HEK293T (cell line): ENCODE measurements at regions not wholly inside any gene's neighbourhood (a gene's known extent, or its start where the extent isn't known, plus 50 kb on each side); places are given as distances from the start of the nearest gene placed in this dataset.
"Not testable (repeated sequence)": the region's sequence is repeated elsewhere in the genome, so short reads cannot be mapped to it uniquely, and the experiment has no call there.

Source experiments
- CTCF ChIA-PET: fragments of 350-600 bp; formaldehyde crosslinking; extraction: SDS; loops from one replicate; lab custom pipeline; 2021; ENCODE audit warnings: antibody characterized with exemption, inconsistent platforms; lab: Yijun Ruan, JAX
- POLR2A ChIA-PET: fragments of 350-600 bp; formaldehyde crosslinking; extraction: SDS; loops from one replicate; lab custom pipeline; 2020; ENCODE audit warnings: antibody characterized with exemption, inconsistent platforms; lab: Yijun Ruan, JAX
- DNase-seq: peaks from one replicate; pipeline ENCODE4 v3.0.0; 2012; ENCODE audit warnings: mixed read lengths; ENCODE audit errors: extremely low spot score
- ARNT ChIP-seq: fragments of 450-650 bp; IDR thresholded peaks from 2 replicates; pipeline ENCODE4 v1.6.1; 2017; ENCODE audit warnings: mild to moderate bottlenecking
- BHLHE40 ChIP-seq: fragments of 450-650 bp; IDR thresholded peaks from 2 replicates; pipeline ENCODE4 v1.6.1; 2016; ENCODE audit warnings: mild to moderate bottlenecking, moderate library complexity, borderline replicate concordance
- CTBP1 ChIP-seq: fragments of 450-650 bp; IDR thresholded peaks from 2 replicates; pipeline ENCODE4 v1.6.1; 2016; ENCODE audit warnings: borderline replicate concordance
- ELF4 ChIP-seq: fragments of 450-650 bp; IDR thresholded peaks from 2 replicates; pipeline ENCODE4 v1.6.1; 2017; ENCODE audit warnings: antibody characterized with exemption
- FOXA1 ChIP-seq: fragments of 450-650 bp; IDR thresholded peaks from 2 replicates; pipeline ENCODE4 v1.6.1; 2016; ENCODE audit warnings: mild to moderate bottlenecking
- FOXK2 ChIP-seq: fragments of 450-650 bp; IDR thresholded peaks from 2 replicates; pipeline ENCODE4 v1.6.1; 2016; ENCODE audit warnings: mild to moderate bottlenecking
- FOXM1 ChIP-seq: fragments of 450-650 bp; IDR thresholded peaks from 2 replicates; pipeline ENCODE4 v1.6.1; 2017; ENCODE audit warnings: mild to moderate bottlenecking, borderline replicate concordance
- HDGF ChIP-seq: fragments of 450-650 bp; IDR thresholded peaks from 2 replicates; pipeline ENCODE4 v1.6.1; 2017; ENCODE audit warnings: antibody characterized with exemption, borderline replicate concordance
- L3MBTL2 ChIP-seq: fragments of 450-650 bp; conservative IDR thresholded peaks from 2 replicates; pipeline ENCODE4 v1.6.1; 2016; ENCODE audit warnings: mild to moderate bottlenecking
- LEF1 ChIP-seq: fragments of 450-650 bp; IDR thresholded peaks from 2 replicates; pipeline ENCODE4 v1.6.1; 2017; ENCODE audit warnings: mild to moderate bottlenecking, borderline replicate concordance
- SP1 ChIP-seq: fragments of 450-650 bp; IDR thresholded peaks from 2 replicates; pipeline ENCODE4 v1.6.1; 2017
- SUZ12 ChIP-seq: fragments of 450-650 bp; IDR thresholded peaks from 2 replicates; pipeline ENCODE4 v1.6.1; 2016; ENCODE audit warnings: mild to moderate bottlenecking
- TARDBP ChIP-seq: fragments of 450-650 bp; IDR thresholded peaks from 2 replicates; pipeline ENCODE4 v1.6.1; 2016
- ZNF384 ChIP-seq: fragments of 450-650 bp; IDR thresholded peaks from 2 replicates; pipeline ENCODE4 v1.6.1; 2016
- TF ChIP-seq, protein P1 (sequence below): fragments of 450-650 bp; IDR thresholded peaks from 2 replicates; pipeline ENCODE4 v1.6.1; 2016

DNA sequence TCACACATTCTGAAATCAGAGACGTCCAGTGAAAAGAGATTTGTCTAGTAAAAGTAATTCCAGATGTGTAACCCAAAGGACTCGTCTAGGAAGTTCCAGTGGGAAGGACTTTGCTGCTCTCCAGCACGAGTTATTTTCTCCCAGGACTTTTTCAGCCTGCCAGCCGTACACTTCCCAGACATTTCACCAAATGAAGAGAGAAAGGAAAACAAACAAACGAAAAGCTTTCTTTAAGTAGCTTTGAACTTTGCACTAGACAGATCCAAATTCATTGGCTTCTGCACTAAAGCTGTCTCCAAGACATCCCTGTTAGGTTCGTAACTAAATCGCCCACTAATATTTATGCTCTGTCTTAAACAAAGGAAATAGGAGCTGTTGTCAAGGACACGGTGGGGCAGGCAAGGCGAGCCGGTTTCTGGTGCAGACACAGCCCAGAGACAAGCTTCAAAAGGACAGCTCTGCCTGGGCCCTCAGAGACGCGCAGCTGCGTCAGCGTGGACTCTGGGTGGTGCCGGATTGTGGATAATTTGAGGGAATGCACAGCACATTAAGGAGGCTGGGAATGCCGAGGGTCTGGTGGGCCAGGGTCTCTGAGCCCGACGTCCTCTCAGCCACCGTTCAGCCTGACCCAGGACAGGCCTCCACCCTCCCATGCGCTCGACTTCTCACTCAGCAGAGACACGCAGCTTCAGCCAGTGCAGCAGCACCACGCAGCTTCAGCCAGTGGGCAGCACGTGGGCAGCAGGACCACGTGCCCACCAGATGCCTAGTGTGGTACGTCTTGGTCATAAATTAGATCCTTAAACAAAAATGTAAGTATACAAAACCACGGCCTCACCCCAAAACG, 64.1 kb upstream of the INSIG1 start:
- CTCF ChIA-PET = interaction anchor here (1.1 kb wide), 2 partner anchors 29 to 112 kb away, joined by 3 to 4 read pairs; no protein-coding TSS in a partner anchor
- no peak for TF ChIP-seq FOXA1
- TF ChIP-seq, protein P1, sequence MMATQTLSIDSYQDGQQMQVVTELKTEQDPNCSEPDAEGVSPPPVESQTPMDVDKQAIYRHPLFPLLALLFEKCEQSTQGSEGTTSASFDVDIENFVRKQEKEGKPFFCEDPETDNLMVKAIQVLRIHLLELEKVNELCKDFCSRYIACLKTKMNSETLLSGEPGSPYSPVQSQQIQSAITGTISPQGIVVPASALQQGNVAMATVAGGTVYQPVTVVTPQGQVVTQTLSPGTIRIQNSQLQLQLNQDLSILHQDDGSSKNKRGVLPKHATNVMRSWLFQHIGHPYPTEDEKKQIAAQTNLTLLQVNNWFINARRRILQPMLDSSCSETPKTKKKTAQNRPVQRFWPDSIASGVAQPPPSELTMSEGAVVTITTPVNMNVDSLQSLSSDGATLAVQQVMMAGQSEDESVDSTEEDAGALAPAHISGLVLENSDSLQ = peak; percentile 67; the same call in 1 of the 2 replicates
- TF ChIP-seq SUZ12 = no peak
- no peak for TF ChIP-seq ELF4
- no peak for TF ChIP-seq FOXM1
- peak; percentile 39; the same call in 1 of the 2 replicates for TF ChIP-seq L3MBTL2
- no peak for TF ChIP-seq LEF1
- DNase-seq = no peak
- POLR2A ChIA-PET = interaction anchor here (2.0 kb wide), 1 partner anchor 29 kb away, joined by 5 read pairs; no protein-coding TSS in a partner anchor

DNA sequence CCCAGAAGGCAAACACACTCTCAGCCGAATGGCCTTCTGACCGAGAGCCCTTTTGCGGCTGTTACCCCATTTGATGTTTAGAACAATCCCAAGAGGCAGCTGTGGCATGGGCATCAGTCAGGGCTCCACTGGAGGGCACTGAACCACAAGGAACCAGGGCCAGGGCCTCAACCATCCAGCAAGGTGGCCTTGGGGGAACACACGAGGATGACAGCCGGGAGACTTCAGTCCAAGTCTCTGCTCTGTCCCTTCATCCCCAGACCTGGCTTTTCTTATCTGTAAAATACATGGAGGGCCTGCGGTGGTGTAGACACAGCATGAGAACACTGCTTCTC, 63.6 kb upstream of the INSIG1 start:
- POLR2A ChIA-PET = interaction anchor here (2.0 kb wide), 1 partner anchor 29 kb away, joined by 5 read pairs; no protein-coding TSS in a partner anchor

DNA sequence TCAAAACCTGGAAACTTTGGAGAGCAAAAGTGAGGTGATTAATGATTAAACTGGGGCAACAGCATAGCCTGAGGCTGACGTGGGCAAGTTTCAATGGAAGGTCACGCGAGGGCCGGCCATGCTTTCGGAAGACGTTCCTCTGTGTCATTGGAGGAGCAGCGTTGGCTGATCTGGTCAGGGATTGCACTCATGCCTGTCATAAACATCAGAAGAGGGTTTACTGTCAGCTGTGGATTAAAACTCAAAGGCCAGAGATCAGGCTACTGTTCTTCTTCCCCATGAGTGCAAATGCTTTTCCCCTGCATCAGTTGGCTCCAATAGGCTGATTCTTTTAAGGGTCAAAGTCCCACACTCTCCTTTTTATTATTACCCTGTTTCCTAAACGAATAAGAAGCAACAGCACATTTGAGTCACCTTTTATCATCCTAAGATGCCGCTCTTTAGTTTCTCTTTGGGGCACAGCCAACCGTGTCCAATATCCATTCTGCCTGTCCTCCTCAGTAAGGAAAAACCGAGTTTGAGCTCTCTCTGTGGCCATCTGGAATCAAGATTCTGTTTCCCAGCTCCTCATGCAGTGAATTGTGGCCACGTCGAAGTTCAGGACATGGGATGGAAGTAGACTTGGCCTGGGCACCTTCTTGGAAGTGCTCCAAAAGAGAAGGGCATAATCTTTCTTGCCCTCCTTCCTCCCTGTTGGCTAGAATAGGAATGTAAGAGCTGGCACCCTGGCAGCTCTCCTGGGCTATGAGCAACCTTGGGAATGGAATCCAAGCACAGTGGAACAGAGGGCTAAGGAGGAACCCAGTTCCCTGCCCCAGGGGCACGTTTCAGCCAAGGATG, 62.5 kb upstream of the INSIG1 start:
- POLR2A ChIA-PET = interaction anchor here (1.3 to 2.0 kb wide), 2 partner anchors 30 kb away, joined by 3 to 5 read pairs; no protein-coding TSS in a partner anchor
- CTCF ChIA-PET = no interaction called here
- DNase-seq = no peak
- TF ChIP-seq FOXK2 (no peak), L3MBTL2 (no peak)

More for the DNA sequence above, 63.6 kb upstream of the INSIG1 start:
- DNase-seq = no peak
- CTCF ChIA-PET = interaction anchor here (1.1 kb wide), 2 partner anchors 28 to 111 kb away, joined by 3 to 4 read pairs; no protein-coding TSS in a partner anchor
- TF ChIP-seq HDGF (0 out of 2 replicates have a peak, but pooled peaks have one; percentile 72), TARDBP (no peak), L3MBTL2 (peak; percentile 28)
- TF ChIP-seq, protein P1 = no peak

DNA sequence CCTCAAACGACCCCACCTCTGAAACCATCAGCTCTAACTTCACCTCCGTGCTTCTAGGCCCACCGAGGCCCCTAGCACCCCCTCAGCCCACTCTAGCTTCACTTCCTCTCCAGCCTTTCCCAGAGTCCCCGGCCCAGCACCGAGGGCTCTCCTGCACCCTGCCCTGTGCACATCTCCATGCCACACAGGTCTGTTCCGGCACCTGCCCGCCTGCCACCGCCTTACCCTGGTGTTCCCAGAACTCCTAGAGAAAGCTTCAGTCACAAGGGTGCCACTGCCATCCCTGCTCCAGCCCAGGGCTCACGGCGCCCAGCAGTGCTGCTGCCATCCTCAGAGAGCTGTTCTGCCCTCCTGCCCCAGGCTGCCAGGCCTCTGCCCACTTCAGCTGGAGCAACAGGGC, 61.3 kb upstream of the INSIG1 start:
- CTCF ChIA-PET = no interaction called here
- POLR2A ChIA-PET = interaction anchor here (1.3 kb wide), 1 partner anchor 31 kb away, joined by 3 read pairs; no protein-coding TSS in a partner anchor
- TF ChIP-seq CTBP1 (no peak), HDGF (no peak)
- no peak for DNase-seq

DNA sequence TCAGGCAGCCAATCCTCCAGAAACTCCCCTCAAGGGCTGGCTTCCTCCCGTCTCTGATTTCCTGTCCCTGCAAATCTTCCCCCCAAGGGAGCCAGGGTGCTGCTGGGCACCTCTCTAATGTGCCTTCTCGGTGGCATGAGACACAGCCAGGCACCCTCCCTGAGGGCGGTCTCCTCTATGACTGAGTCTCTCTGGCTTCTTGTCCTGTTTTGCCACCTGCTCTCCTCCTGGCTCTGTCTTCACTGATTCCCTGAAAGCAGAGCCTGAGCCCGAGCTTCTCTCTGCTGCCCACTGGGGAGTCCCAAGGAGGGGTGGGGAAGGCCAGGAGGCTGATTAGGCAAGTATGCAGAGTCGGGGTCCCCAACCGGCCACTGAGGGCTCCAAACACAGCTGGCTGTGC, 60.4 kb upstream of the INSIG1 start:
- TF ChIP-seq L3MBTL2 (no peak), SP1 (no peak), FOXA1 (no peak), TARDBP (no peak), CTBP1 (no peak), ZNF384 (no peak), FOXK2 (no peak), LEF1 (no peak), BHLHE40 (no peak)
- CTCF ChIA-PET = interaction anchor here (0.8 kb wide), 1 partner anchor 25 kb away, joined by 3 read pairs; no protein-coding TSS in a partner anchor
- POLR2A ChIA-PET = no interaction called here
- no peak for DNase-seq

DNA sequence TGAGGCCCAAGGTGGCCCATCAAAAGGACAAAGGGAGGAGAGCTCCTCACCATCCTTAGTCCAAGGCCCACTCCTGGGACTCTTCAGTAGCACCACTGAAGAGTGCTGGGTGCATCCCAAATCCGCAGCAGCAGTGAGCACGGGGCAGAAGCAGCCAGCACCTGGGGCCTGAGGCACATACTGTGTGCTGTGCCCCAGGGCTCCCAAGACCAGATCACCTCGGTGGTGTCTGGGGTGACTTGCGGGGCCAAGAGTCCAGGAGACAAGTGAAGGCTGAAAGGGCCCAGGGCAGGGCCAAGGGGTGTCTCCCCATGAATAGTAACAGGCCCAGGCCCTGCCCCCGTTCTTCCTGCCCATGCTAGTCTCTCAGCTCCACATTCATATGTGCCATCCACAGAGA, 59.9 kb upstream of the INSIG1 start:
- ChIA-PET CTCF (interaction anchor here (0.8 kb wide), 1 partner anchor 26 kb away, joined by 3 read pairs; no protein-coding TSS in a partner anchor), POLR2A (no interaction called here)
- no peak for DNase-seq
- TF ChIP-seq BHLHE40 (no peak), ARNT (no peak), LEF1 (no peak), L3MBTL2 (no peak), HDGF (no peak), SUZ12 (no peak), ELF4 (no peak)

DNA sequence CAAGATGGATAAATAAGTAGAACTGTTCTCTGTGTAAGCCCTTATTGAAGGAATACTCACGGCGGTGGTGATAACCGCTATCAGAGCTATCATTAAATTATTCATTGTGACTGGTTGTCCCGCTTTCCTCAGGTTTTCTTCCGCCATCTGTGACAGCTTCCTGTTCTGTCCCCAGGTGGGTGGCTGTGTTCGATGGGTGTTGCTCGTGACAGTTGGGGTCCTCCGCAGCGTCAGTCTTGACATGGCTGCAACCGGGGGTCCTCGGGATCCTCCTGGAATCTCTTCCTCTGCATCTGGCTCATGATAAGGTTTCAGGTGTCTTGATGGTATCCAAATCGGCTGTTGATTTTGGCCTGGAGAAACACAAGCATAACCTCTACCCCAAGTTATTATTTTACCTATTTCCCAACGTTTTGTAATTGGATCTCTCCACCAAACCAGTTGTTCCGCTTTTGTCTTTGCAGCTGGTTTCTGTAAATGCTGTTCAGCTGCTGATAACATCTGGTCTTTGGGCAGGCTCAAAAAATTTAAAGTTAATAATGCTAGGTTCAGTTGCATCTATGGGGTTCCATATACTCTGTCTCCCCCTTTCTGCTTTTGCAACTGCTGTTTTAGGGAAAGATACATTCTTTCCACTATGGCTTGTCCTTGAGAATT, 58.1 kb upstream of the INSIG1 start:
- CTCF ChIA-PET, POLR2A ChIA-PET: not testable (repeated sequence)

More for the DNA sequence above, 58.1 kb upstream of the INSIG1 start:
- not testable (repeated sequence) for DNase-seq
